ENCODE measurements at regions not wholly inside any gene's neighbourhood (a gene's known extent, or its start where the extent isn't known, plus 50 kb on each side); places are given as distances from the start of the nearest gene placed in this dataset.

- TF ChIP-seq EZH2phosphoT487 (IDR thresholded peaks at IDR 0.05; ENCODE audit: insufficient read depth, low read depth) (no peak), EZH2 (IDR thresholded peaks at IDR 0.05; ENCODE audit: insufficient read depth, poor library complexity, severe bottlenecking) (no peak)
These were observed 60.1 kb upstream of the TRABD2B start for GRCh38 chr1:48057249-48057648.

Measured in GM23248 (cell line).